ENCODE measurements at regions not wholly inside any gene's neighbourhood (a gene's known extent, or its start where the extent isn't known, plus 50 kb on each side); places are given as distances from the start of the nearest gene placed in this dataset.

- H3K36me3 ChIP-seq (ENCODE audit: control insufficient read depth in 2 of 2, insufficient read depth in 2 of 2, low read length in 1 of 2): no peaks in the 10 kb centered on the region
- no peak overlapping the region for H2AFZ ChIP-seq (ENCODE audit: control insufficient read depth, low read depth, low read length)
- ChIA-PET CTCF (interaction anchor here (1.4 kb wide), 1 partner anchor 1027 kb away, joined by 3 read pairs; no protein-coding TSS in a partner anchor), SMC1A (ENCODE audit: uncharacterized antibody, unreplicated experiment) (no interaction called here), RAD21 (ENCODE audit: unreplicated experiment) (no interaction called here), POLR2A (no interaction called here)
- ATAC-seq (peak; percentile 98), DNase-seq (ENCODE audit: low read depth, low spot score) (peak; percentile 11), FAIRE-seq (peak; percentile 73)
- WGBS (ENCODE audit: insufficient coverage, insufficient replicate concordance, low lambda C conversion rate, missing lambda C conversion rate): 14% methylated on average over 7 of the region's 7 CpGs
- H3K4me1 ChIP-seq (ENCODE audit: control insufficient read depth, insufficient read depth, low read length): no peaks in the 10 kb centered on the region
- H3K4me2 ChIP-seq (ENCODE audit: control insufficient read depth, insufficient read depth): no peak overlapping the region
- no peak overlapping the region for H3K4me3 ChIP-seq
- TF ChIP-seq HCFC1 (IDR thresholded peaks at IDR 0.05; ENCODE audit: low read length) (no peak), POLR2A (IDR thresholded peaks at IDR 0.05; ENCODE audit: low read depth, low read length) (no peak), CTCF (IDR thresholded peaks at IDR 0.05 in 2 of 3, conservative IDR thresholded peaks at IDR 0.05 in 1 of 3; ENCODE audit: control insufficient read depth in 2 of 3, extremely low read depth in 1 of 3, insufficient read depth in 1 of 3, low read depth in 3 of 3, low read length in 3 of 3) (peak; percentile 56 to 78 (median 65)), SMC3 (IDR thresholded peaks at IDR 0.05; ENCODE audit: borderline replicate concordance, low read length) (peak; percentile 37; the same call in 1 of the 2 replicates), HSF1 (IDR thresholded peaks at IDR 0.05; ENCODE audit: low read depth, low read length) (no peak), RAD21 (IDR thresholded peaks at IDR 0.05; ENCODE audit: insufficient read depth, low read depth, low read length) (peak; percentile 79)
- TF ChIP-seq, protein P1, sequence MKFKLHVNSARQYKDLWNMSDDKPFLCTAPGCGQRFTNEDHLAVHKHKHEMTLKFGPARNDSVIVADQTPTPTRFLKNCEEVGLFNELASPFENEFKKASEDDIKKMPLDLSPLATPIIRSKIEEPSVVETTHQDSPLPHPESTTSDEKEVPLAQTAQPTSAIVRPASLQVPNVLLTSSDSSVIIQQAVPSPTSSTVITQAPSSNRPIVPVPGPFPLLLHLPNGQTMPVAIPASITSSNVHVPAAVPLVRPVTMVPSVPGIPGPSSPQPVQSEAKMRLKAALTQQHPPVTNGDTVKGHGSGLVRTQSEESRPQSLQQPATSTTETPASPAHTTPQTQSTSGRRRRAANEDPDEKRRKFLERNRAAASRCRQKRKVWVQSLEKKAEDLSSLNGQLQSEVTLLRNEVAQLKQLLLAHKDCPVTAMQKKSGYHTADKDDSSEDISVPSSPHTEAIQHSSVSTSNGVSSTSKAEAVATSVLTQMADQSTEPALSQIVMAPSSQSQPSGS (IDR thresholded peaks at IDR 0.05; ENCODE audit: low read length): no peak
- H3K9me3 ChIP-seq (replicated peaks; ENCODE audit: control insufficient read depth, insufficient read depth, low read length): no peaks in the 10 kb centered on the region
- no peak overlapping the region for H3K9ac ChIP-seq (ENCODE audit: control insufficient read depth, insufficient read depth, low read length)
- no TSS peak for BruUV-seq (replicated peaks)
- in situ Hi-C loops (cut with MboI): no loop called here
- H3K27ac ChIP-seq (ENCODE audit: control insufficient read depth, insufficient read depth): no peak overlapping the region
- no peaks in the 10 kb centered on the region for H3K79me2 ChIP-seq (ENCODE audit: control insufficient read depth, insufficient read depth, low read length)
- intact Hi-C loops (cut with micrococcal nuclease; ENCODE audit: unreplicated experiment): loop anchor here (5.0 to 10.0 kb wide), 5 partner anchors 889 to 1941 kb away; no protein-coding TSS in a partner anchor
- no peaks in the 10 kb centered on the region for H4K20me1 ChIP-seq (ENCODE audit: control insufficient read depth, insufficient read depth)
- H3K27me3 ChIP-seq (replicated peaks in 1 of 2; ENCODE audit: control insufficient read depth in 2 of 2, insufficient read depth in 2 of 2, low read length in 1 of 2): no peaks in the 10 kb centered on the region
Observed at GRCh38 chr3:83523470-83524073, 1435.2 kb upstream of the CADM2 start.

Measured in GM12878 (cell line).